Ishikawa (cell line): ENCODE measurements at regions not wholly inside any gene's neighbourhood (a gene's known extent, or its start where the extent isn't known, plus 50 kb on each side); places are given as distances from the start of the nearest gene placed in this dataset.

Experiments
- CEBPB ChIP-seq: IDR thresholded peaks from 2 replicates; pipeline ENCODE4 v1.6.1; 2012
- CREB1 ChIP-seq: IDR thresholded peaks from 2 replicates; pipeline ENCODE4 v1.6.1; 2012; ENCODE audit warnings: low read depth
- EGR1 ChIP-seq: IDR thresholded peaks from 2 replicates; pipeline ENCODE4 v1.6.1; 2012
- EP300 ChIP-seq: IDR thresholded peaks from 2 replicates; pipeline ENCODE4 v1.6.1; 2012; ENCODE audit warnings: borderline replicate concordance
- FOXM1 ChIP-seq: IDR thresholded peaks from 2 replicates; pipeline ENCODE4 v1.6.1; 2012; ENCODE audit warnings: low read depth, borderline replicate concordance
- NFIC ChIP-seq: IDR thresholded peaks from 2 replicates; pipeline ENCODE4 v1.6.1; 2012
- RAD21 ChIP-seq: IDR thresholded peaks from 2 replicates; pipeline ENCODE4 v1.6.1; 2012; ENCODE audit warnings: low read depth
- TAF1 ChIP-seq: IDR thresholded peaks from 2 replicates; pipeline ENCODE4 v1.6.1; 2012; ENCODE audit warnings: low read depth, mild to moderate bottlenecking
- TCF12 ChIP-seq: IDR thresholded peaks from 2 replicates; pipeline ENCODE4 v1.6.1; 2012; ENCODE audit warnings: low read depth
- TEAD4 ChIP-seq: IDR thresholded peaks from 2 replicates; pipeline ENCODE4 v1.6.1; 2012
- YY1 ChIP-seq: IDR thresholded peaks from 2 replicates; pipeline ENCODE4 v1.6.1; 2012; ENCODE audit warnings: low read depth
- ZBTB7A ChIP-seq: IDR thresholded peaks from 2 replicates; pipeline ENCODE4 v1.6.1; 2012; ENCODE audit warnings: low read depth
- TF ChIP-seq, protein P1 (sequence below): IDR thresholded peaks from 2 replicates; pipeline ENCODE4 v1.6.1; 2012
- TF ChIP-seq, protein P2 (sequence below): IDR thresholded peaks from 2 replicates; pipeline ENCODE4 v1.6.1; 2012; ENCODE audit warnings: low read depth, mild to moderate bottlenecking
- TF ChIP-seq, protein P3 (sequence below): IDR thresholded peaks from 2 replicates; pipeline ENCODE4 v1.6.1; 2012

DNA sequence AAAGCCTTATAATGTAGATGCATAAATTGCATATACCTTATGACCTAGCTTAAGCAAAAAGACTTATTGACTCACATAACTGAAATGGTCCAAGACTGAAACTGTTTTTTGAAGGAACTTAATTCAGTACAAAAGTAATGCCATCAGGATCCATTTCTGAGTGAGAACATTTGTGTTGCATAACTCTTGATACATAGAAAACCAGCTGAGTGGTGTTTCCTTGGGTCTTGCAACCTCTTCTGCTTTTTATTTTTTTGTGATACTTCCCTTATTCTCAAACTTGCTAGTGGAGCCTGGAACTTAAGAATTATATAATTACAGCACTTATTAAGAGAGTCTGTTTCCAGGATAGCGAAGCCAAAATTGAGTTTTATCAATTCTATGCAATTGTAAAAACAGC is 272.0 kb downstream of the MAN2A1 start:
- TF ChIP-seq, protein P1, sequence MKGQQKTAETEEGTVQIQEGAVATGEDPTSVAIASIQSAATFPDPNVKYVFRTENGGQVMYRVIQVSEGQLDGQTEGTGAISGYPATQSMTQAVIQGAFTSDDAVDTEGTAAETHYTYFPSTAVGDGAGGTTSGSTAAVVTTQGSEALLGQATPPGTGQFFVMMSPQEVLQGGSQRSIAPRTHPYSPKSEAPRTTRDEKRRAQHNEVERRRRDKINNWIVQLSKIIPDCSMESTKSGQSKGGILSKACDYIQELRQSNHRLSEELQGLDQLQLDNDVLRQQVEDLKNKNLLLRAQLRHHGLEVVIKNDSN, result no peak
- no peak for TF ChIP-seq TCF12
- no peak for TF ChIP-seq RAD21
- TF ChIP-seq FOXM1, result no peak
- no peak for TF ChIP-seq NFIC
- TF ChIP-seq CREB1, result no peak

DNA sequence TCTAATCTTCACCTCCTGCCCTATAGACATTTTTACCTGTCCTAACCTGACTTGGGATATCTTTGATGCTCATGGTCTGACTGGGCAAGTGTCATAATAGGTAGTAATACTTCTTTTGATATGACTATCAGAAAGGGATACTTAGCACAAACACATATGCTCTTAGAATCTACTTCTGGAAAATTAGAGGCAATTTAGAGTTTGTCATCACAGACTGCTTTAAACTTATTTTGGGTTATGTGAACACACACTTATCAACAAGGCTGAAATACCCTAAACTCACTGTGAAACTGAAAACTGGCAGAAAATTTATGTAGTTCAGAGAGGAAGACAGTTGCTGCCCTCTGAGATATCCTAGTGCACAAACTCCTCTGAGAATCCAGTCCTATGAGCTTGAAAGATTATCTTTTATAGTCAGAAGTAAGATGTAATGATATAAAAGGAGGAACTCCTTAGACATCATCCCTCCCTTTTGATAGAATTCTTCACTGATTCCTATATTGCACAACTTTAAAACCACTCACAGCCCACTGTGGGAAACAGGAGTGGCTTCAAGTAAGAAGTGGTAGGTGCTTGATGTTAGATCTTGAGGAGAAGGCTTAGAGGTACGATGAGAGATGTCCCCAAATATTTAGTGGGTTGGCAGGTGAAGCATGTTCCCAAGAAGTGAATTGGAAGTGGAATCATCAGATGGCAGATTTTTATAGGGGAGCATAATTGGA is 273.3 kb downstream of the MAN2A1 start:
- TF ChIP-seq, protein P2, sequence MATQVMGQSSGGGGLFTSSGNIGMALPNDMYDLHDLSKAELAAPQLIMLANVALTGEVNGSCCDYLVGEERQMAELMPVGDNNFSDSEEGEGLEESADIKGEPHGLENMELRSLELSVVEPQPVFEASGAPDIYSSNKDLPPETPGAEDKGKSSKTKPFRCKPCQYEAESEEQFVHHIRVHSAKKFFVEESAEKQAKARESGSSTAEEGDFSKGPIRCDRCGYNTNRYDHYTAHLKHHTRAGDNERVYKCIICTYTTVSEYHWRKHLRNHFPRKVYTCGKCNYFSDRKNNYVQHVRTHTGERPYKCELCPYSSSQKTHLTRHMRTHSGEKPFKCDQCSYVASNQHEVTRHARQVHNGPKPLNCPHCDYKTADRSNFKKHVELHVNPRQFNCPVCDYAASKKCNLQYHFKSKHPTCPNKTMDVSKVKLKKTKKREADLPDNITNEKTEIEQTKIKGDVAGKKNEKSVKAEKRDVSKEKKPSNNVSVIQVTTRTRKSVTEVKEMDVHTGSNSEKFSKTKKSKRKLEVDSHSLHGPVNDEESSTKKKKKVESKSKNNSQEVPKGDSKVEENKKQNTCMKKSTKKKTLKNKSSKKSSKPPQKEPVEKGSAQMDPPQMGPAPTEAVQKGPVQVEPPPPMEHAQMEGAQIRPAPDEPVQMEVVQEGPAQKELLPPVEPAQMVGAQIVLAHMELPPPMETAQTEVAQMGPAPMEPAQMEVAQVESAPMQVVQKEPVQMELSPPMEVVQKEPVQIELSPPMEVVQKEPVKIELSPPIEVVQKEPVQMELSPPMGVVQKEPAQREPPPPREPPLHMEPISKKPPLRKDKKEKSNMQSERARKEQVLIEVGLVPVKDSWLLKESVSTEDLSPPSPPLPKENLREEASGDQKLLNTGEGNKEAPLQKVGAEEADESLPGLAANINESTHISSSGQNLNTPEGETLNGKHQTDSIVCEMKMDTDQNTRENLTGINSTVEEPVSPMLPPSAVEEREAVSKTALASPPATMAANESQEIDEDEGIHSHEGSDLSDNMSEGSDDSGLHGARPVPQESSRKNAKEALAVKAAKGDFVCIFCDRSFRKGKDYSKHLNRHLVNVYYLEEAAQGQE, result no peak
- no peak for TF ChIP-seq RAD21

DNA sequence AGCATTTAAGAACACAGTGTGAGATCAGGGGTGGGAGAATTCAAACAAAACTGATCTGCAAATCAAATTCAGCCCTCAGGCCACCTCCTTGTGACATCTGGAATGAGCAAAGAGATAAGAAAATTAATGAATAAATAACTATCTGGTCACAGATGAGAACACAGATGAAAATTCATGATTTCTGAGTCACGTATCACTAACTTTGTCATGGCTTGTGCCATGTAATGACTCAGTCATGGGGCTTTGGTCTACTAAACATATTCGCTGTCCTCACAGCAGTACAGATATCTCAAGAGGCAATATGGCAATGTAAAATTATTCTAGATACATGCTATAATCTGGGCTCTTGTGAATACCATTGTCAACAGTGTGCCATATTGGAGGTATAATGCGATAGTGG is 274.4 kb downstream of the MAN2A1 start:
- TF ChIP-seq, protein P3, sequence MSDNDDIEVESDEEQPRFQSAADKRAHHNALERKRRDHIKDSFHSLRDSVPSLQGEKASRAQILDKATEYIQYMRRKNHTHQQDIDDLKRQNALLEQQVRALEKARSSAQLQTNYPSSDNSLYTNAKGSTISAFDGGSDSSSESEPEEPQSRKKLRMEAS, result no peak
- TF ChIP-seq, protein P1, result no peak
- TF ChIP-seq NFIC, result no peak
- TF ChIP-seq FOXM1, result no peak
- no peak for TF ChIP-seq YY1

DNA sequence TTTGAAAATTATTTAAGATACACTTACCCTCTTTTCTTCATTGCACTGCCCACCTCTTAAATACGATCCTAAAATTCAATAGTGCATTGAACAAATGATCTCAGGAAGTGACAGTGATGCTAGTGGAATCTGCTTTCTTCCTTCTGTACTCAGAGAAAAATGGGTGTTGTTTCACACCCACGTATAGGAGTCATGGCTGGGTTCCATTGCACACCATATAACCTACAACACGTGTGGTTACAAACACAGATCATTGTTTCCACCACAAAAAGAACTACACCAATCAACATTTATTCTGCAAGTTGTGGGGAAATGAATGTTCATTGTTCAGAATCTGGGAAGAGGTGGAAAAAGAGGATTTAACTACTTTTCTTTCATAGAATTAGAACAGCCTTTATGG is 275.9 kb downstream of the MAN2A1 start:
- TF ChIP-seq RAD21 (no peak), CREB1 (no peak), YY1 (no peak), ZBTB7A (no peak), CEBPB (no peak), TEAD4 (no peak), NFIC (no peak), TCF12 (no peak), EGR1 (no peak), FOXM1 (no peak), TAF1 (no peak)
- TF ChIP-seq, protein P3, result no peak
- TF ChIP-seq, protein P2, result no peak

DNA sequence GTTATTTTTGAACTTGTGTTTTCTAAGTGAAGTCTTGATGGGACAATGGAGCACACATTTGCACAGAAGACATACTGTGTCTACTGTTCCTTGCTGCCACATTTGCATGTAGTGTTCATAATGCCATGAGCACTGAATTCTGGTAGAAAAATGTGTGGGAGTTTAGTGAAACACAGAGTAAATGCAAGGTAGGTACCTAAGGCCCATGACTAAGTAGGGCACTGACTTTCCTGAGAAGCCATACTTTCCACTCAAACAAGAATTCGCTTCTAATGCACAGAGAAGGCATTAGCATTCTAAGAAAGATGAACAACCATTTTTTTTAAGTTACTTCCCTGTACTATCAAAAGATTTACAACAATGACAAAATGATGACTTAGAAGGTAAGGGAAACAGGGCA is 282.2 kb downstream of the MAN2A1 start:
- no peak for TF ChIP-seq YY1
- TF ChIP-seq TEAD4, result no peak
- TF ChIP-seq, protein P2, result no peak
- no peak for TF ChIP-seq TAF1
- TF ChIP-seq, protein P1, result no peak
- no peak for TF ChIP-seq CREB1
- TF ChIP-seq FOXM1, result no peak
- no peak for TF ChIP-seq NFIC
- TF ChIP-seq RAD21, result no peak
- TF ChIP-seq EP300, result no peak
- no peak for TF ChIP-seq EGR1
- TF ChIP-seq, protein P3, result no peak
- no peak for TF ChIP-seq CEBPB
- TF ChIP-seq ZBTB7A, result no peak
- no peak for TF ChIP-seq TCF12
